ENCODE measurements at regions not wholly inside any gene's neighbourhood (a gene's known extent, or its start where the extent isn't known, plus 50 kb on each side); places are given as distances from the start of the nearest gene placed in this dataset.

GRCh38 chr16:79272141-79272577 is 328.4 kb downstream of the MAF start:
- Histone ChIP-seq H3K27ac (ENCODE audit: low read depth) (no peak overlapping the region), H3K36me3 (ENCODE audit: insufficient read depth) (no peaks in the 10 kb centered on the region), H3K4me1 (ENCODE audit: insufficient read depth) (0 out of 2 replicates have a peak, but pooled peaks cover 7% of the 10 kb centered on the region), H3K27me3 (ENCODE audit: insufficient read depth) (no peaks in the 10 kb centered on the region), H3K4me2 (no peak overlapping the region), H3K9me2 (ENCODE audit: insufficient read depth) (peaks cover 23% of the 10 kb centered on the region), H2AFZ (no peak overlapping the region), H3K4me3 (no peak overlapping the region), H3K79me2 (replicated peaks; ENCODE audit: insufficient read depth) (no peaks in the 10 kb centered on the region), H4K20me1 (replicated peaks; ENCODE audit: insufficient read depth) (no peaks in the 10 kb centered on the region), H3F3A (replicated peaks; ENCODE audit: low read depth) (no peaks in the 10 kb centered on the region)
- ATAC-seq (no peak), DNase-seq (ENCODE audit: low spot score) (no peak)
- no peak overlapping the region for H3K27ac Mint-ChIP-seq
- H3K9me3 Mint-ChIP-seq: no peaks in the 10 kb centered on the region
- H3K36me3 Mint-ChIP-seq (ENCODE audit: low read depth): no peaks in the 10 kb centered on the region
- peaks cover 22% of the 10 kb centered on the region for H3K4me1 Mint-ChIP-seq
- no peak overlapping the region for H3K4me3 Mint-ChIP-seq
- no peaks in the 10 kb centered on the region for H3K27me3 Mint-ChIP-seq (ENCODE audit: insufficient read depth, low read depth, poor library complexity)
- no peak for TF ChIP-seq EZH2phosphoT487 (IDR thresholded peaks at IDR 0.05; ENCODE audit: unreplicated experiment)
- TF ChIP-seq CREB1 (CRISPR knock-in tag; IDR thresholded peaks at IDR 0.05; ENCODE audit: low read depth): no peak
- no peak for TF ChIP-seq CTCF (conservative IDR thresholded peaks at IDR 0.05; ENCODE audit: low read depth in 2 of 2)
- no peak for TF ChIP-seq ETS1 (IDR thresholded peaks at IDR 0.05)

GRCh38 chr16:79271583-79271982 is 329.0 kb downstream of the MAF start:
- DNase-seq (ENCODE audit: low spot score) (no peak), ATAC-seq (no peak)
- Mint-ChIP-seq H3K9me3 (no peaks in the 10 kb centered on the region), H3K4me1 (peaks cover 22% of the 10 kb centered on the region), H3K36me3 (ENCODE audit: low read depth) (no peaks in the 10 kb centered on the region), H3K27me3 (ENCODE audit: insufficient read depth, low read depth, poor library complexity) (no peaks in the 10 kb centered on the region), H3K4me3 (no peak overlapping the region), H3K27ac (no peak overlapping the region)
- no peaks in the 10 kb centered on the region for H3F3A ChIP-seq (replicated peaks; ENCODE audit: low read depth)
- 0 out of 2 replicates have a peak, but pooled peaks cover 7% of the 10 kb centered on the region for H3K4me1 ChIP-seq (ENCODE audit: insufficient read depth)
- H3K4me3 ChIP-seq: no peak overlapping the region
- no peaks in the 10 kb centered on the region for H3K36me3 ChIP-seq (ENCODE audit: insufficient read depth)
- H3K27ac ChIP-seq (ENCODE audit: low read depth): no peak overlapping the region
- H3K4me2 ChIP-seq: no peak overlapping the region
- H4K20me1 ChIP-seq (replicated peaks; ENCODE audit: insufficient read depth): no peaks in the 10 kb centered on the region
- peaks cover 27% of the 10 kb centered on the region for H3K9me2 ChIP-seq (ENCODE audit: insufficient read depth)
- H2AFZ ChIP-seq: no peak overlapping the region
- H3K27me3 ChIP-seq (ENCODE audit: insufficient read depth): no peaks in the 10 kb centered on the region
- H3K79me2 ChIP-seq (replicated peaks; ENCODE audit: insufficient read depth): no peaks in the 10 kb centered on the region
- TF ChIP-seq ETS1 (IDR thresholded peaks at IDR 0.05) (no peak), STAT1 (IDR thresholded peaks at IDR 0.05; ENCODE audit: unreplicated experiment) (no peak), EZH2 (IDR thresholded peaks at IDR 0.05; ENCODE audit: low read depth, unreplicated experiment) (no peak), POLR2AphosphoS5 (IDR thresholded peaks at IDR 0.05; ENCODE audit: low read depth) (no peak), ZNF114 (CRISPR knock-in tag; IDR thresholded peaks at IDR 0.05) (no peak), NANOG (IDR thresholded peaks at IDR 0.05; ENCODE audit: borderline replicate concordance) (no peak), ZNF462 (CRISPR knock-in tag; IDR thresholded peaks at IDR 0.05) (no peak)
